ENCODE measurements at regions not wholly inside any gene's neighbourhood (a gene's known extent, or its start where the extent isn't known, plus 50 kb on each side); places are given as distances from the start of the nearest gene placed in this dataset.

- H3K9me3 ChIP-seq = no peaks in the 10 kb centered on the region
- H3K4me3 ChIP-seq = no peak overlapping the region
- peaks cover 4% of the 10 kb centered on the region for H3K27me3 ChIP-seq
- no peak overlapping the region for H3K27ac ChIP-seq
- no peak for ATAC-seq
- TF ChIP-seq POLR2AphosphoS5 (IDR thresholded peaks at IDR 0.05) = no peak
- TF ChIP-seq EP300 (IDR thresholded peaks at IDR 0.05) = no peak
- TF ChIP-seq POLR2A (IDR thresholded peaks at IDR 0.05) = no peak
- no peak for TF ChIP-seq CTCF (IDR thresholded peaks at IDR 0.05)
- H3K4me1 ChIP-seq = no peaks in the 10 kb centered on the region
- H3K36me3 ChIP-seq = no peaks in the 10 kb centered on the region
- 77% methylated on average over 3 of the region's 3 CpGs; no CpG with 5 or more reads in 1 of the 2 donors for WGBS, 2 donors (ENCODE audit: low coverage in 1 of 2)
Measured at GRCh38 chr14:98688446-98688845, 583.6 kb downstream of the BCL11B start.

- peaks cover 3% of the 10 kb centered on the region for H3K27me3 ChIP-seq
- no peaks in the 10 kb centered on the region for H3K9me3 ChIP-seq
- H3K27ac ChIP-seq = no peak overlapping the region
- 48 to 58% methylated on average over 3 of the region's 3 CpGs for WGBS, 2 donors (ENCODE audit: low coverage in 1 of 2)
- no peak for ATAC-seq
- no peaks in the 10 kb centered on the region for H3K4me1 ChIP-seq
- TF ChIP-seq CTCF (IDR thresholded peaks at IDR 0.05) = no peak
- TF ChIP-seq POLR2A (IDR thresholded peaks at IDR 0.05) = no peak
- TF ChIP-seq POLR2AphosphoS5 (IDR thresholded peaks at IDR 0.05) = no peak
- no peak for TF ChIP-seq EP300 (IDR thresholded peaks at IDR 0.05)
- no peak overlapping the region for H3K4me3 ChIP-seq
- no peaks in the 10 kb centered on the region for H3K36me3 ChIP-seq
Measured at GRCh38 chr14:98689951-98690350, 582.0 kb downstream of the BCL11B start.

- no peaks in the 10 kb centered on the region for H3K4me1 ChIP-seq
- H3K27me3 ChIP-seq = no peaks in the 10 kb centered on the region
- WGBS, 2 donors (ENCODE audit: low coverage in 1 of 2) = 55 to 67% methylated on average over 4 to 5 of the region's 5 CpGs
- no peak overlapping the region for H3K27ac ChIP-seq
- H3K36me3 ChIP-seq = no peaks in the 10 kb centered on the region
- ATAC-seq = no peak
- TF ChIP-seq CTCF (IDR thresholded peaks at IDR 0.05) (no peak), EP300 (IDR thresholded peaks at IDR 0.05) (no peak), POLR2AphosphoS5 (IDR thresholded peaks at IDR 0.05) (no peak)
- no peaks in the 10 kb centered on the region for H3K9me3 ChIP-seq
- H3K4me3 ChIP-seq = no peak overlapping the region
Measured at GRCh38 chr14:98692832-98693231, 579.2 kb downstream of the BCL11B start.

GRCh38 chr14:98694541-98694940 lies 577.5 kb downstream of the BCL11B start:
- H3K9me3 ChIP-seq = no peaks in the 10 kb centered on the region
- TF ChIP-seq EP300 (IDR thresholded peaks at IDR 0.05) (no peak), POLR2A (IDR thresholded peaks at IDR 0.05) (no peak), CTCF (IDR thresholded peaks at IDR 0.05) (no peak), POLR2AphosphoS5 (IDR thresholded peaks at IDR 0.05) (no peak)
- H3K4me1 ChIP-seq = no peaks in the 10 kb centered on the region
- H3K27ac ChIP-seq = no peak overlapping the region
- no peaks in the 10 kb centered on the region for H3K36me3 ChIP-seq
- H3K4me3 ChIP-seq = no peak overlapping the region
- H3K27me3 ChIP-seq = no peaks in the 10 kb centered on the region
- ATAC-seq = no peak

GRCh38 chr14:98695809-98696208 lies 576.2 kb downstream of the BCL11B start:
- no peaks in the 10 kb centered on the region for H3K27me3 ChIP-seq
- no peaks in the 10 kb centered on the region for H3K9me3 ChIP-seq
- no peaks in the 10 kb centered on the region for H3K36me3 ChIP-seq
- ATAC-seq = no peak
- no peaks in the 10 kb centered on the region for H3K4me1 ChIP-seq
- no peak overlapping the region for H3K27ac ChIP-seq
- WGBS, 2 donors (ENCODE audit: low coverage in 1 of 2) = 68% methylated on average over 1 of the region's 1 CpG; no CpG with 5 or more reads in 1 of the 2 donors
- H3K4me3 ChIP-seq = no peak overlapping the region
- no peak for TF ChIP-seq POLR2A (IDR thresholded peaks at IDR 0.05)
- no peak for TF ChIP-seq CTCF (IDR thresholded peaks at IDR 0.05)
- no peak for TF ChIP-seq EP300 (IDR thresholded peaks at IDR 0.05)
- no peak for TF ChIP-seq POLR2AphosphoS5 (IDR thresholded peaks at IDR 0.05)
